Putamen (tissue), 1 donor: ENCODE measurements at regions not wholly inside any gene's neighbourhood (a gene's known extent, or its start where the extent isn't known, plus 50 kb on each side); places are given as distances from the start of the nearest gene placed in this dataset.

Source experiments
- DNase-seq: peaks from one replicate; pipeline ENCODE4 v3.0.0-alpha.2; 2016; ENCODE audit warnings: low spot score

GRCh38 chr11:13104619-13105236, 95.6 kb downstream of the RASSF10 start:
- no peak for DNase-seq

- DNase-seq = no peak
Observed at GRCh38 chr11:13105237-13105844, 96.2 kb downstream of the RASSF10 start.

DNA sequence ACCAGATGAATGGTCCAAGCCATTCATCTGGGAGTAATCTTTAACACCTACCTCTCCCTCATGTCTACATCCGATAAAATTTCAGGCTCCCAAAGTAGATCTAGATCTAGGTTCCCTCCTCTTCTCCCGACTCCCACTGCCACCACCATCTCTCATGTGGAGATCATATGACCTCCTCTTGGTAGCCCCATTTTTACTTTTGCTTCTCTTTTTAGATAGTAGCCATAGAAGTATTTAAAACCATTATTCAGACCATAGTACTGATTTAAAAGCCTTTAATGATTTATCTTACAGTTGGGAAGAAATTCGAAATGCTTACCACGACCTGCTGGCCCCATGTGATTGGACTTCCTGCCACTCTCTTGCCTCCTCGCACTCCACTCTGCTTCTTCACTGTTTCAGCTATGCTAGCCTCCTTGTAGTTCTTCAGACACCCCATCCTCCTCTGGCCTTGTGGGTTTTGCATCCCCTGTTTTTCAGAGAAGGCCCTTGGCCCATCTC, 98.5 kb downstream of the RASSF10 start:
- no peak for DNase-seq

GRCh38 chr11:13108416-13108815, 99.3 kb downstream of the RASSF10 start:
- no peak for DNase-seq

- DNase-seq = no peak
Observed at GRCh38 chr11:13109616-13110015, 100.5 kb downstream of the RASSF10 start.

GRCh38 chr11:13110145-13110544, 101.0 kb downstream of the RASSF10 start:
- no peak for DNase-seq

GRCh38 chr11:13110929-13111812, 102.1 kb downstream of the RASSF10 start:
- no peak for DNase-seq

DNA sequence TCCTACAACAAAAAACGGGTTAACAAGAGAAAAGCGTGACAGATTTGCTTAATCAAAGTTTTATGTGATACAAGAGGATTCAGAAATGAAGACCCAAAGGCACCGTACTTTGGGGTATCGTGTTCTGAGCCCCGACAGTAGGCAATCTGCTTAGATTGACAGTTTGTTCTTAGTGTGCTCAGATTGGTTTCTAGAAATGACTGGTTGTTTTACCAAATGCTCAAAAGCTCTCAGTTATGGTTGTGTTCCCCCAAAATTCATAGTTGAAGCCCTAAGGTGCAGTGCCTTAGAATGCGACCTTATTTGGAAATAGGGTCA, 102.7 kb downstream of the RASSF10 start:
- no peak for DNase-seq

DNA sequence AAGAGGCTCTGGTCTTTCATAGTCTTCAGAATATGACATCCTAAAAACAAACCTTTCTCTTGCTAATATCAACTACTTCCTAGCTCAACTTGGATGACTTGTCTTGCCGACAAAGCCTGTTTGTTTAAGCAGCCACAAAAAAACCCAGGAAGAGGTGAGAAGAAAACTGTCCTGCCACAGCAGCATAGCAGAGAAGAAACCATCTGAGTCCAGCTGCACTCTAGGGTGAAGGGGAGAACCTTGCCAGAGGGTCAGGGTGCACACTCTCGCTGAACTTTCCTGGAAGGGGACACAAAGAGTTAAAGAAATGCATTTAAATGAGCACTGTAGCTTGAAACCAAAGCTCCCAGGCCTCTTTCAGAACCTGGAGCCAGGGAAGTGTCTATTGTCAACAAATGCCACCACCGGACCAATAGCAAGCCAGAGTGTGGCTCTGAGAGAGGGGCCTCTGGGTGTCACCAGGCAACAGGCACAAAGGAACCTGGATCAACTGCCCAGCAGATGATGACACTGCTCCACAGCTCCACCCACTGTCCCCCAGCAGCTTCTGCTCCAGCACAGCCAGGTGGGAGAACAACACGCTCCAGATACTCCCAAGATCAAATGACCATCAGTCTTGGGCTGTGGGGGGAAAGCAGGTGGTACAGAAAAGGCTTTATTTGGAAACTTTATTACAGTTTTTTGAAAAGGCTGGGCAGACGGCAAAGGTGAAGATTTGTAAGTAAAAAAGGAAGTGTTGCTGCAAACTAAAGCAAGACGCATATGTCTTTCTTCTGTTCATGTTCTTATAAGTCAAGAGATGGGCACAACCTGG, 105.7 kb downstream of the RASSF10 start:
- DNase-seq = no peak

DNA sequence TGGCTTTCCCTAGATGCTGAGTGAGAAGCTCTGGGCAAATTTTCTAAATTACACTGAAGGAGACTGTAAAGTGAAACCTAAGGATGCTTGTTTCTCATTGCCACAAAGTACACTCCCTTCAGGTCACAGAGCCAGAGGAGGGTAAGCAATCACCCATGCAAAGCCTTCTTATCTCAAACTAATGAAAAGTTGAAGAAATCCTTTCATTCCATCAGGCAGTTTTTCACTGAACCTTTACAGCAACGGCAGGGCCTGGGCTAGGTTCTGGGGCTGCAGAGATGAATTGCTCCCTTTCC, 106.2 kb downstream of the RASSF10 start:
- DNase-seq = no peak

DNA sequence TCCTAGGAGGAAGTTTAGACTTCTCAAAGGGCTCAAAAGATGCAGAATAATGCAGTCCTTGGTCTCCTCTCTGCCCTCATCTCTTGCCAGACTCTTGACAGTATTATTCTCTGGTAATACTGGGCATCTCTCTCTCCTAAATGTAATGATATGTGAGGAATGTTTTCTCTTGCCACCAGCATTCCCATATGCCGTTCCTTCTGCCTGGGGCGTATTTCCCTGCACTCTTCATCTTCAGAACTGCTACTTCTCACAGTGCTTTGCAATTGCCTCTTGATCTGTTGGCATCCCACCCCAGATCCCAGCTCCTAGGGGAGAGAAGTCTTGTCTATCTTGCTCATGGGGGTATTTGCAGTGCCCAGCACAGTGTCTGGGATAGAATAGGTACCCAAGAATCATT, 107.4 kb downstream of the RASSF10 start:
- DNase-seq = no peak

- DNase-seq = no peak
Observed at GRCh38 chr11:13117344-13117743, 108.2 kb downstream of the RASSF10 start.

DNA sequence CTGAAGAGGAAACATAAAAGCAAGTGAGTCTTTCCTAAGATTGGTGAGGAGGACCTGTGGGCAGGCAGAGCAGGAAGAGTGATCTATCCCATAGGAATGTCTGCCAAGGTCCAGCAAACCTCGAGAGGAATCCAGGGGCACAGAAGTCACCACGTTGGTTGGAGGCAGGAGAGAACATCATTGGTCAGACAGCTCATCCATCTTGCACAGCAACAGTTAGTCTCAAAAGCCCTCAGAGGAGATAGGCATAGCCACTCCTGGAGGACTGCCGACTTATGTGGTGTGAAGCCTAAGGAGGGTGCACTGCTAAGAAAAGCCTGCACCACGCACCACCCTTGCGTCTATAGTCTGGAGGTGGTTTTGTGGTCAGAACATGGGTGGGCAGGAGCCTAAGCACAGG, 109.1 kb downstream of the RASSF10 start:
- no peak for DNase-seq

GRCh38 chr11:13118650-13119049, 109.5 kb downstream of the RASSF10 start:
- DNase-seq = no peak

DNA sequence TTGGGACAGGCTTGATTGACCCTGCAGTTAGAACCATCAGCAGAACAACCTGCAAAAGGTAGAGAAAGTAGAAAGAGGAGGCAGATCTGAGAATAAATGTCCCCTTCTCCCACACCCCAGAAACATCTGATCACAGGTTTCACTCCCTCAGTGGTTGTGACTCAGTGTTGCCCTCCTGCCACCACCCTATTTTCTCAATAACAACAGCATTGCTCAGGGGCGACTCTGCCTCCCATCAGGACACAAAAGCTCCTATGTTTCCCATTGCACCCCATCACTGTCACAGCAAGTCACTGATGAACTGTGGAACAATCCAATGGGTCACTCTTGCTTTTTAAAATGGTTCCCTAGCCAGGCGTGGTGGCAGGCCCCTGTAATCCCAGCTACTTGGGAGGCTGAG, 110.2 kb downstream of the RASSF10 start:
- DNase-seq = no peak

DNA sequence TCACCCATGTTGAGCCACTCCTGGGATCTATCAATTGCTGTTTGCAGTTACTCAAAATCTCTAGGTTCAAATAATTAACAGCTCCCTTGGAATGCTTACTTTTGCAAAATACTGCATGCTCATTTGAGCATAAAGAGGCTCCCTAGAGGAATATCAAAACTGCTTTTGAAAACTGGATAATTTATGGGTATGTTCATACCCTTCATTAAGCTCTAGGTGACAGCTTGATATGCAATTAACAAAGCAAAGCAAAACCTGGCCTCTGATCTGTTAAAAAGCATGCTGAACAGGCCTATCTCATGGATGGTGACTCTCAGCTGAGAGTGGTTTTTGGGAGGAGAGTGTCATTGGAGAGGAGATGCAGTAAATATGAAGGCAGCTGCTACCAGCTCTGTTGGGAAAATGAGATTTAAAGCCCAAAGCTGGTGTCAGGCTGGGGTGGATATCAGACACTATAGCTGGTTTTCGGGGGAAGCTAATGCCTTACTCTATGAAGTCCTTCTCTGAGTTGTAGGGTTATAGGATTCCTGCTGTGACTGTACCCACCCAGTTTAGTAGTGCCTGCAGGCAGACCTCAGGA, 110.9 kb downstream of the RASSF10 start:
- no peak for DNase-seq

DNA sequence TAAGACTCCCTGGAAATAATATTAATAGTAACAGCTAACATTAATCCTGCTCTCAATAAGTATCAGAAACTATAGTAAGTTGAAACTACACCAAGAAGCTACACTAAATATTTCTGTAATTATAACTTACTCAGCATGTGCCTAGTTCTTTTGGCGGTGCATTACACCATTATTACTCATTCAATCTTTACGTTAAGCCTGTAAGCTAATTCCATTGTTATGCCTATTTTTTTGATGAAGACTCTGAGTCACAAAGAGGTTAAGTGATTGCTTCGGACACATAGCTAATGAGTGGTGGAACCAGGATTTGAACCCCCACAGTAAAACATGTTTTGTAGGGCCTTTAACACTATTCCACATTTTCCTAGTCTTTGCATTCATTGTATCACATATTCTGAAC, 111.6 kb downstream of the RASSF10 start:
- no peak for DNase-seq

- no peak for DNase-seq
Observed at GRCh38 chr11:13126430-13126829, 117.3 kb downstream of the RASSF10 start.

GRCh38 chr11:13127161-13127560, 118.0 kb downstream of the RASSF10 start:
- DNase-seq = no peak

DNA sequence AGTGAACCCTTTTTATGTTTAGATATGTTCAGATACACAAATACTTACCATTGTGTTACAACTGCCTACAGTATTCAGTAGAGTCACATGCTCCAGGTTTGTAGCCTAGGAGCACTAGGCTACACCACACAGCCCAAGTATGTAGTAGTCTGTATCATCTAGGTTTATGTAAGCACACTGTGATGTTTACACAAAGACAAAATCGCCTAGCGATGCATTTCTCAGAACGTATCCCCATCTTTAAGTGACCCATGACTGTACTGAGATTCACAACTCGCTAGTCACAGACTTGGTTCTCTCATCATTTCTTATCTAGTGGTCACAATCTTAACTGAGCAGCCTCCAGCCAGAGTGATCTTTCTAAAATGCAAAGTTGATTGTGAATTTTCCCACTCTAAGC, 119.2 kb downstream of the RASSF10 start:
- DNase-seq = no peak

- DNase-seq = no peak
Observed at GRCh38 chr11:13134066-13134465, 125.0 kb downstream of the RASSF10 start.

- no peak for DNase-seq
Observed at GRCh38 chr11:13134886-13135285, 125.8 kb downstream of the RASSF10 start.
